Muscle layer of colon (tissue), 2 donors: ENCODE measurements at regions not wholly inside any gene's neighbourhood (a gene's known extent, or its start where the extent isn't known, plus 50 kb on each side); places are given as distances from the start of the nearest gene placed in this dataset.

Experiments
- H3K27ac ChIP-seq: one replicate; pipeline ENCODE4 v1.7.0; 2013; ENCODE audit warnings: low read depth, mild to moderate bottlenecking, low read length, moderate library complexity
- H3K27me3 ChIP-seq, 2 donors: one replicate each; pipeline ENCODE4 v1.7.0; 2013; ENCODE audit warnings: low read length in 2 of 2, mild to moderate bottlenecking in 2 of 2; ENCODE audit not compliant: insufficient read depth in 2 of 2, control insufficient read depth in 1 of 2
- H3K36me3 ChIP-seq: one replicate; pipeline ENCODE4 v1.7.0; 2013; ENCODE audit warnings: mild to moderate bottlenecking, low read length; ENCODE audit not compliant: insufficient read depth
- H3K4me1 ChIP-seq: one replicate; pipeline ENCODE4 v1.7.0; 2013; ENCODE audit warnings: mild to moderate bottlenecking, low read length; ENCODE audit not compliant: insufficient read depth
- H3K4me3 ChIP-seq, 2 donors: one replicate each; pipeline ENCODE4 v1.7.0; 2013; ENCODE audit warnings: low read length in 2 of 2, low read depth in 1 of 2, mild to moderate bottlenecking in 1 of 2, moderate library complexity in 1 of 2
- H3K9ac ChIP-seq: one replicate; pipeline ENCODE4 v1.7.0; 2013; ENCODE audit warnings: low read length
- H3K9me3 ChIP-seq: one replicate; pipeline ENCODE4 v1.7.0; 2013; ENCODE audit warnings: mild to moderate bottlenecking, low read length
- donor health status: abdominal sarcoma.
- donor health status: Adenocarcinoma of cecum.

GRCh38 chr18:39549144-39549543 is 1983.5 kb upstream of the CELF4 start:
- Histone ChIP-seq H3K27me3 (no peaks in the 10 kb centered on the region), H3K9me3 (no peaks in the 10 kb centered on the region), H3K27ac (no peak overlapping the region), H3K9ac (no peak overlapping the region), H3K36me3 (no peaks in the 10 kb centered on the region), H3K4me3 (no peak overlapping the region), H3K4me1 (no peaks in the 10 kb centered on the region)

- Histone ChIP-seq H3K9me3 (no peaks in the 10 kb centered on the region), H3K36me3 (no peaks in the 10 kb centered on the region), H3K27ac (no peak overlapping the region), H3K9ac (no peak overlapping the region), H3K4me3 (no peak overlapping the region), H3K27me3 (no peaks in the 10 kb centered on the region), H3K4me1 (no peaks in the 10 kb centered on the region)
Measured at GRCh38 chr18:39531659-39532058, 1966.1 kb upstream of the CELF4 start.

- Histone ChIP-seq H3K27me3 (no peaks in the 10 kb centered on the region), H3K9ac (no peak overlapping the region)
Measured at GRCh38 chr18:39529358-39529757, 1963.8 kb upstream of the CELF4 start.

GRCh38 chr18:39527465-39527864 is 1961.9 kb upstream of the CELF4 start:
- H3K4me1 ChIP-seq: no peaks in the 10 kb centered on the region
- no peaks in the 10 kb centered on the region for H3K27me3 ChIP-seq
- H3K36me3 ChIP-seq: no peaks in the 10 kb centered on the region

More at GRCh38 chr18:39529358-39529757, 1963.8 kb upstream of the CELF4 start:
- H3K4me1 ChIP-seq: no peaks in the 10 kb centered on the region
- no peaks in the 10 kb centered on the region for H3K9me3 ChIP-seq
- H3K27ac ChIP-seq: no peak overlapping the region
- no peak overlapping the region for H3K4me3 ChIP-seq
- no peaks in the 10 kb centered on the region for H3K36me3 ChIP-seq

GRCh38 chr18:39524370-39524769 is 1958.8 kb upstream of the CELF4 start:
- no peak overlapping the region for H3K27ac ChIP-seq
- H3K4me3 ChIP-seq: no peak overlapping the region

More at GRCh38 chr18:39527465-39527864, 1961.9 kb upstream of the CELF4 start:
- Histone ChIP-seq H3K27ac (no peak overlapping the region), H3K9me3 (no peaks in the 10 kb centered on the region), H3K9ac (no peak overlapping the region), H3K4me3 (no peak overlapping the region)

GRCh38 chr18:39523281-39523680 is 1957.7 kb upstream of the CELF4 start:
- no peaks in the 10 kb centered on the region for H3K36me3 ChIP-seq
- H3K27ac ChIP-seq: no peak overlapping the region
- H3K4me1 ChIP-seq: no peaks in the 10 kb centered on the region
- H3K9me3 ChIP-seq: no peaks in the 10 kb centered on the region
- H3K27me3 ChIP-seq: no peaks in the 10 kb centered on the region
- no peak overlapping the region for H3K9ac ChIP-seq
- no peak overlapping the region for H3K4me3 ChIP-seq

More at GRCh38 chr18:39524370-39524769, 1958.8 kb upstream of the CELF4 start:
- no peaks in the 10 kb centered on the region for H3K36me3 ChIP-seq
- H3K9me3 ChIP-seq: no peaks in the 10 kb centered on the region
- no peaks in the 10 kb centered on the region for H3K27me3 ChIP-seq
- no peak overlapping the region for H3K9ac ChIP-seq
- H3K4me1 ChIP-seq: no peaks in the 10 kb centered on the region

GRCh38 chr18:39521164-39521563 is 1955.6 kb upstream of the CELF4 start:
- Histone ChIP-seq H3K9me3 (no peaks in the 10 kb centered on the region), H3K27ac (no peak overlapping the region), H3K27me3 (no peaks in the 10 kb centered on the region), H3K4me3 (no peak overlapping the region), H3K36me3 (no peaks in the 10 kb centered on the region), H3K4me1 (no peaks in the 10 kb centered on the region), H3K9ac (no peak overlapping the region)

- H3K9ac ChIP-seq: no peak overlapping the region
- no peaks in the 10 kb centered on the region for H3K27me3 ChIP-seq
- no peaks in the 10 kb centered on the region for H3K36me3 ChIP-seq
- no peak overlapping the region for H3K4me3 ChIP-seq
- H3K9me3 ChIP-seq: no peaks in the 10 kb centered on the region
- H3K27ac ChIP-seq: no peak overlapping the region
- no peaks in the 10 kb centered on the region for H3K4me1 ChIP-seq
Measured at GRCh38 chr18:39519741-39520140, 1954.1 kb upstream of the CELF4 start.

GRCh38 chr18:39515299-39515698 is 1949.7 kb upstream of the CELF4 start:
- Histone ChIP-seq H3K27me3 (no peaks in the 10 kb centered on the region), H3K9me3 (no peaks in the 10 kb centered on the region), H3K27ac (no peak overlapping the region), H3K4me1 (no peaks in the 10 kb centered on the region), H3K36me3 (no peaks in the 10 kb centered on the region), H3K4me3 (no peak overlapping the region), H3K9ac (no peak overlapping the region)

GRCh38 chr18:39513186-39513585 is 1947.6 kb upstream of the CELF4 start:
- Histone ChIP-seq H3K9ac (no peak overlapping the region), H3K4me1 (no peaks in the 10 kb centered on the region), H3K36me3 (no peaks in the 10 kb centered on the region), H3K4me3 (no peak overlapping the region), H3K27ac (no peak overlapping the region), H3K9me3 (no peaks in the 10 kb centered on the region), H3K27me3 (no peaks in the 10 kb centered on the region)

GRCh38 chr18:39506581-39507330 is 1941.2 kb upstream of the CELF4 start:
- Histone ChIP-seq H3K4me3 (no peak overlapping the region), H3K9me3 (no peaks in the 10 kb centered on the region), H3K36me3 (no peaks in the 10 kb centered on the region), H3K4me1 (no peaks in the 10 kb centered on the region), H3K27me3 (no peaks in the 10 kb centered on the region), H3K27ac (no peak overlapping the region), H3K9ac (no peak overlapping the region)

- peaks cover 5% of the 10 kb centered on the region for H3K4me1 ChIP-seq
- H3K9me3 ChIP-seq: no peaks in the 10 kb centered on the region
- no peak overlapping the region for H3K9ac ChIP-seq
- no peak overlapping the region for H3K4me3 ChIP-seq
- no peaks in the 10 kb centered on the region for H3K36me3 ChIP-seq
- no peak overlapping the region for H3K27ac ChIP-seq
- no peaks in the 10 kb centered on the region for H3K27me3 ChIP-seq
Measured at GRCh38 chr18:39500306-39500705, 1934.7 kb upstream of the CELF4 start.
